Spleen (tissue), 11 donors: ENCODE measurements at regions not wholly inside any gene's neighbourhood (a gene's known extent, or its start where the extent isn't known, plus 50 kb on each side); places are given as distances from the start of the nearest gene placed in this dataset.

Experiments
- DNase-seq: peaks from one replicate; pipeline ENCODE4 v3.0.0-alpha.2; 2020
- H3K27ac ChIP-seq, 8 donors: fragments of 200-600 bp; sonication (generic) in 7 of 8; 1 replicate in 4 of 8; 2 replicates in 4 of 8; pipeline versions ENCODE4 v1.5.0 to v1.8.0; 2016 to 2021; ENCODE audit warnings: inconsistent platforms in 4 of 8, mild to moderate bottlenecking in 4 of 8, moderate library complexity in 1 of 8
- H3K27me3 ChIP-seq, 7 donors: fragments of 200-600 bp; sonication (generic) in 6 of 7; replicated peaks in 1 of 7; 1 replicate in 4 of 7; 2 replicates in 3 of 7; pipeline versions ENCODE4 v1.5.0 to v1.8.0; 2016 to 2021; ENCODE audit warnings: inconsistent platforms in 3 of 7, mild to moderate bottlenecking in 1 of 7
- H3K36me3 ChIP-seq, 6 donors: fragments of 200-600 bp; sonication (generic) in 5 of 6; 1 replicate in 4 of 6; 2 replicates in 2 of 6; pipeline versions ENCODE4 v1.5.0 to v1.8.0; 2016 to 2021; ENCODE audit warnings: inconsistent platforms in 2 of 6
- H3K4me1 ChIP-seq, 6 donors: fragments of 200-600 bp; sonication (generic) in 5 of 6; 1 replicate in 3 of 6; 2 replicates in 3 of 6; pipeline versions ENCODE4 v1.5.0 to v1.8.0; 2016 to 2021; ENCODE audit warnings: inconsistent platforms in 3 of 6
- H3K4me3 ChIP-seq, 8 donors: fragments of 200-600 bp; sonication (generic) in 7 of 8; 1 replicate in 4 of 8; 2 replicates in 4 of 8; pipeline versions ENCODE4 v1.5.0 to v1.8.0; 2016 to 2021; ENCODE audit warnings: inconsistent platforms in 4 of 8, mild to moderate bottlenecking in 4 of 8, moderate library complexity in 2 of 8
- H3K9me3 ChIP-seq, 8 donors: fragments of 200-600 bp; sonication (generic) in 7 of 8; 1 replicate in 4 of 8; 2 replicates in 4 of 8; pipeline versions ENCODE4 v1.5.0 to v1.8.0; 2016 to 2021; ENCODE audit warnings: inconsistent platforms in 4 of 8
- CTCF ChIP-seq, 11 experiments: fragments of 200-600 bp in 7 of 11; fragments of 450-650 bp in 4 of 11; sonication (generic) in 4 of 11; IDR thresholded peaks in 8 of 11; conservative IDR thresholded peaks in 3 of 11; 1 replicate in 7 of 11; 2 replicates in 4 of 11; pipeline versions ENCODE4 v1.4.0 to v1.8.0; 2016 to 2021; ENCODE audit warnings: antibody characterized with exemption in 11 of 11, inconsistent platforms in 4 of 11, mild to moderate bottlenecking in 1 of 11
- POLR2A ChIP-seq, 3 donors: fragments of 450-650 bp; IDR thresholded peaks; one replicate each; pipeline ENCODE4 v1.5.1; 2017; ENCODE audit warnings: antibody characterized with exemption in 3 of 3, mild to moderate bottlenecking in 1 of 3
- POLR2AphosphoS5 ChIP-seq, 3 donors: sonication (generic); formaldehyde crosslinking; IDR thresholded peaks; one replicate each; pipeline ENCODE4 v1.5.1; 2017; ENCODE audit warnings: antibody characterized with exemption in 3 of 3
- WGBS, 5 donors: extraction: QIAGEN DNeasy Blood & Tissue Kit in 3 of 5; methylation state at CpG; one replicate each; pipeline versions ENCODE4 v1.1.5 to v1.1.7; 2013 to 2018; 5-methylcytosine and 5-hydroxymethylcytosine counted together
- intact Hi-C: fragments of 100-400 bp; cut with DNase I; formaldehyde crosslinking; loops from one replicate; pipeline ENCODE4 v1.15.0; 2023; ENCODE audit warnings: low total_unique reads
- donor health status: healthy with polysubstance abuse.
- donor health status: DM: no; HTN: no; CAD: no; lungs with moderate emphysema.
- donor health status: DM: no; HTN: no; CAD: no.
- donor health status: Bipolar disorder and iron deficiency.
- donor health status: healthy.
- donor health status: DM: no; HTN: no; CAD: no.
- donor health status: DM: yes; HTN: yes; CAD: no.

- DNase-seq = no peak
- H3K36me3 ChIP-seq = no peaks in the 10 kb centered on the region
- 45 to 78% (median 59%) methylated on average over 1 of the region's 1 CpG for WGBS, 5 donors
- H3K4me3 ChIP-seq = no peak overlapping the region
- no peaks in the 10 kb centered on the region for H3K4me1 ChIP-seq
- no peaks in the 10 kb centered on the region for H3K9me3 ChIP-seq
- no peaks in the 10 kb centered on the region for H3K27me3 ChIP-seq
- intact Hi-C loops = no loop called here
- H3K27ac ChIP-seq = no peak overlapping the region
- no peak for TF ChIP-seq POLR2AphosphoS5 (IDR thresholded peaks at IDR 0.05)
- no peak for TF ChIP-seq POLR2A (IDR thresholded peaks at IDR 0.05)
- TF ChIP-seq CTCF (IDR thresholded peaks at IDR 0.05 in 8 of 11, conservative IDR thresholded peaks at IDR 0.05 in 3 of 11) = no peak
Measured at GRCh38 chr1:96643519-96643918, 78.1 kb upstream of the PTBP2 start.

- Histone ChIP-seq H3K9me3 (no peaks in the 10 kb centered on the region), H3K27ac (no peak overlapping the region), H3K27me3 (no peaks in the 10 kb centered on the region), H3K36me3 (no peaks in the 10 kb centered on the region), H3K4me1 (no peaks in the 10 kb centered on the region), H3K4me3 (no peak overlapping the region)
- intact Hi-C loops = no loop called here
- TF ChIP-seq CTCF (IDR thresholded peaks at IDR 0.05 in 8 of 11, conservative IDR thresholded peaks at IDR 0.05 in 3 of 11) = no peak
- no peak for TF ChIP-seq POLR2A (IDR thresholded peaks at IDR 0.05)
- no peak for TF ChIP-seq POLR2AphosphoS5 (IDR thresholded peaks at IDR 0.05)
- DNase-seq = no peak
Measured at GRCh38 chr1:96649301-96649700, 72.3 kb upstream of the PTBP2 start.

GRCh38 chr1:96651517-96651916 lies 70.1 kb upstream of the PTBP2 start:
- H3K4me1 ChIP-seq = no peaks in the 10 kb centered on the region
- WGBS, 5 donors = 70 to 85% (median 83%) methylated on average over 4 to 5 of the region's 5 CpGs
- TF ChIP-seq POLR2AphosphoS5 (IDR thresholded peaks at IDR 0.05) (no peak), POLR2A (IDR thresholded peaks at IDR 0.05) (no peak)
- intact Hi-C loops = no loop called here
- peaks cover 0 to 11% (median 2%) of the 10 kb centered on the region in 8 donors for H3K9me3 ChIP-seq
- H3K27ac ChIP-seq = no peak overlapping the region
- no peaks in the 10 kb centered on the region for H3K36me3 ChIP-seq
- no peak overlapping the region for H3K4me3 ChIP-seq
- no peak for DNase-seq
- no peaks in the 10 kb centered on the region for H3K27me3 ChIP-seq

- intact Hi-C loops = no loop called here
- H3K4me3 ChIP-seq = no peak overlapping the region
- TF ChIP-seq POLR2AphosphoS5 (IDR thresholded peaks at IDR 0.05) = no peak
- TF ChIP-seq CTCF (IDR thresholded peaks at IDR 0.05 in 8 of 11, conservative IDR thresholded peaks at IDR 0.05 in 3 of 11) = no peak
- no peak for TF ChIP-seq POLR2A (IDR thresholded peaks at IDR 0.05)
- H3K4me1 ChIP-seq = no peaks in the 10 kb centered on the region
- no peaks in the 10 kb centered on the region for H3K36me3 ChIP-seq
- no peak overlapping the region for H3K27ac ChIP-seq
- DNase-seq = no peak
- H3K9me3 ChIP-seq = peaks cover 0 to 59% (median 36%) of the 10 kb centered on the region in 8 donors
- no peaks in the 10 kb centered on the region for H3K27me3 ChIP-seq
- WGBS, 5 donors = 72 to 87% (median 83%) methylated on average over 3 of the region's 3 CpGs
Measured at GRCh38 chr1:96660051-96660450, 61.5 kb upstream of the PTBP2 start.

- peaks cover 0 to 57% (median 35%) of the 10 kb centered on the region in 8 donors for H3K9me3 ChIP-seq
- no peak overlapping the region for H3K4me3 ChIP-seq
- intact Hi-C loops = no loop called here
- no peak for DNase-seq
- no peak overlapping the region for H3K27ac ChIP-seq
- no peaks in the 10 kb centered on the region for H3K36me3 ChIP-seq
- H3K27me3 ChIP-seq = no peaks in the 10 kb centered on the region
- H3K4me1 ChIP-seq = no peaks in the 10 kb centered on the region
- 80 to 94% (median 87%) methylated on average over 2 of the region's 2 CpGs for WGBS, 5 donors
- no peak for TF ChIP-seq CTCF (IDR thresholded peaks at IDR 0.05 in 8 of 11, conservative IDR thresholded peaks at IDR 0.05 in 3 of 11)
- TF ChIP-seq POLR2AphosphoS5 (IDR thresholded peaks at IDR 0.05) = no peak
- TF ChIP-seq POLR2A (IDR thresholded peaks at IDR 0.05) = no peak
Measured at GRCh38 chr1:96660503-96660902, 61.1 kb upstream of the PTBP2 start.
